Peyer's patch (tissue), 4 donors: ENCODE measurements at regions not wholly inside any gene's neighbourhood (a gene's known extent, or its start where the extent isn't known, plus 50 kb on each side); places are given as distances from the start of the nearest gene placed in this dataset.

Experiments used
- CTCF ChIP-seq, 6 experiments: fragments of 450-650 bp in 4 of 6; fragments of 200-600 bp in 2 of 6; sonication (generic) in 1 of 6; IDR thresholded peaks; one replicate each; pipeline ENCODE4 v1.5.1; 2017 to 2019; ENCODE audit warnings: antibody characterized with exemption in 6 of 6, mild to moderate bottlenecking in 3 of 6, moderate library complexity in 1 of 6
- POLR2A ChIP-seq, 2 donors: fragments of 450-650 bp; IDR thresholded peaks; one replicate each; pipeline ENCODE4 v1.5.1; 2017; ENCODE audit warnings: antibody characterized with exemption in 2 of 2, mild to moderate bottlenecking in 2 of 2, moderate library complexity in 2 of 2

- TF ChIP-seq POLR2A (IDR thresholded peaks at IDR 0.05) (no peak), CTCF (IDR thresholded peaks at IDR 0.05) (no peak)
These were observed 58.8 kb upstream of the NT5C1B start for GRCh38 chr2:18648161-18648560.
